Right lobe of liver (tissue), 4 donors: ENCODE measurements at regions not wholly inside any gene's neighbourhood (a gene's known extent, or its start where the extent isn't known, plus 50 kb on each side); places are given as distances from the start of the nearest gene placed in this dataset.

Experiments
- POLR2A ChIP-seq: fragments of 450-650 bp; IDR thresholded peaks from one replicate; pipeline ENCODE4 v1.6.1; 2017; ENCODE audit warnings: antibody characterized with exemption, mild to moderate bottlenecking
- TF ChIP-seq, protein P1 (sequence below), 4 donors: fragments of 200-600 bp in 3 of 4; fragments of 450-650 bp in 1 of 4; IDR thresholded peaks; one replicate each; pipeline versions ENCODE4 v1.5.1 to v1.8.0; 2016 to 2022; ENCODE audit warnings: antibody characterized with exemption in 4 of 4, mild to moderate bottlenecking in 2 of 4
- donor health status: DM: no; HTN: no; CAD: no.
- donor health status: DM: no; HTN: no; CAD: no.
- donor health status: DM: no; HTN: yes; CAD: no.

DNA sequence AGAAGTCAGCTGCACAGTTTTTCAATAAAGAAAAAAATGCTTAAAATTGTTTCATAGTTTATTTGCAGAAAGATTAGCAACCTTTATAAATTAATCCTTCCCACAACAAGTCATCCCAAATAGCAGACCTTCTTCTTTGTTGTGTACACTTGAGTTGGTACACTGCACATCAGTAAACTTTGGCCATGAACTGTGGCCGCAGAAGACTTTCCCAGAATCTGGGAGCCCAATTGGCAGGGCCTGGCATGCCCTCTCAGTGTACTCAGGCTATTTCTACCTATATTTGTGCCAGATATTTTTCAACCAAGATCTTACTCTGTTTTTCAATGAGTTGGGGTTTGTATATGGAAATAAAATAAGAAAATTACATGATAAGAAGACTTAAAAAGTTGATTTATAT lies 133.1 kb downstream of the DIPK2A start:
- no peak for TF ChIP-seq POLR2A
- TF ChIP-seq, protein P1, sequence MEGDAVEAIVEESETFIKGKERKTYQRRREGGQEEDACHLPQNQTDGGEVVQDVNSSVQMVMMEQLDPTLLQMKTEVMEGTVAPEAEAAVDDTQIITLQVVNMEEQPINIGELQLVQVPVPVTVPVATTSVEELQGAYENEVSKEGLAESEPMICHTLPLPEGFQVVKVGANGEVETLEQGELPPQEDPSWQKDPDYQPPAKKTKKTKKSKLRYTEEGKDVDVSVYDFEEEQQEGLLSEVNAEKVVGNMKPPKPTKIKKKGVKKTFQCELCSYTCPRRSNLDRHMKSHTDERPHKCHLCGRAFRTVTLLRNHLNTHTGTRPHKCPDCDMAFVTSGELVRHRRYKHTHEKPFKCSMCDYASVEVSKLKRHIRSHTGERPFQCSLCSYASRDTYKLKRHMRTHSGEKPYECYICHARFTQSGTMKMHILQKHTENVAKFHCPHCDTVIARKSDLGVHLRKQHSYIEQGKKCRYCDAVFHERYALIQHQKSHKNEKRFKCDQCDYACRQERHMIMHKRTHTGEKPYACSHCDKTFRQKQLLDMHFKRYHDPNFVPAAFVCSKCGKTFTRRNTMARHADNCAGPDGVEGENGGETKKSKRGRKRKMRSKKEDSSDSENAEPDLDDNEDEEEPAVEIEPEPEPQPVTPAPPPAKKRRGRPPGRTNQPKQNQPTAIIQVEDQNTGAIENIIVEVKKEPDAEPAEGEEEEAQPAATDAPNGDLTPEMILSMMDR (IDR thresholded peaks at IDR 0.05), result no peak
